GM21786 (cell line): ENCODE measurements at regions not wholly inside any gene's neighbourhood (a gene's known extent, or its start where the extent isn't known, plus 50 kb on each side); places are given as distances from the start of the nearest gene placed in this dataset.

Experiments used
- ATAC-seq: cut with Tn5 transposase; IDR thresholded peaks from one replicate; pipeline ENCODE4 v1.9.1; 2021; ENCODE audit not compliant: unreplicated experiment

- ATAC-seq = no peak
These were observed 499.3 kb downstream of the NXPH1 start for GRCh38 chr7:8932751-8933150.

- no peak for ATAC-seq
These were observed 503.8 kb downstream of the NXPH1 start for GRCh38 chr7:8937204-8937603.

- ATAC-seq = no peak
These were observed 504.8 kb downstream of the NXPH1 start for GRCh38 chr7:8938044-8938805.

GRCh38 chr7:8939446-8939845 lies 506.0 kb downstream of the NXPH1 start:
- no peak for ATAC-seq

- no peak for ATAC-seq
These were observed 530.3 kb downstream of the NXPH1 start for GRCh38 chr7:8963722-8964121.

- ATAC-seq = no peak
These were observed 531.8 kb downstream of the NXPH1 start for GRCh38 chr7:8965177-8965576.

GRCh38 chr7:8973601-8974000 lies 540.2 kb downstream of the NXPH1 start:
- ATAC-seq = no peak

GRCh38 chr7:8975681-8976080 lies 542.3 kb downstream of the NXPH1 start:
- ATAC-seq = no peak

GRCh38 chr7:8982338-8982992 lies 549.1 kb downstream of the NXPH1 start:
- ATAC-seq = no peak

- ATAC-seq = no peak
These were observed 551.8 kb downstream of the NXPH1 start for GRCh38 chr7:8985255-8985654.

GRCh38 chr7:8988267-8988666 lies 554.9 kb downstream of the NXPH1 start:
- ATAC-seq = no peak

GRCh38 chr7:8991159-8991558 lies 557.8 kb downstream of the NXPH1 start:
- ATAC-seq = no peak

GRCh38 chr7:8998762-8999161 lies 565.4 kb downstream of the NXPH1 start:
- ATAC-seq = no peak

- no peak for ATAC-seq
These were observed 580.5 kb downstream of the NXPH1 start for GRCh38 chr7:9013940-9014339.

- ATAC-seq = no peak
These were observed 583.9 kb downstream of the NXPH1 start for GRCh38 chr7:9017286-9017685.

- no peak for ATAC-seq
These were observed 589.0 kb downstream of the NXPH1 start for GRCh38 chr7:9022456-9022855.

GRCh38 chr7:9023675-9024294 lies 590.4 kb downstream of the NXPH1 start:
- no peak for ATAC-seq

- no peak for ATAC-seq
These were observed 592.7 kb downstream of the NXPH1 start for GRCh38 chr7:9026121-9026520.

GRCh38 chr7:9028012-9028411 lies 594.6 kb downstream of the NXPH1 start:
- ATAC-seq = no peak

GRCh38 chr7:9029681-9030530 lies 596.5 kb downstream of the NXPH1 start:
- no peak for ATAC-seq

- no peak for ATAC-seq
These were observed 597.6 kb downstream of the NXPH1 start for GRCh38 chr7:9030976-9031375.
